H1 (cell line): ENCODE measurements at regions not wholly inside any gene's neighbourhood (a gene's known extent, or its start where the extent isn't known, plus 50 kb on each side); places are given as distances from the start of the nearest gene placed in this dataset.

Source experiments
- CTCF ChIA-PET: fragments of 300-600 bp; sonication (Branson Sonifier 250); formaldehyde crosslinking; loops from one replicate; lab custom pipeline; 2021; ENCODE audit not compliant: partially characterized antibody; lab: Charles Lee
- POLR2A ChIA-PET: fragments of 300-600 bp; sonication (Branson Sonifier 250); formaldehyde crosslinking; loops from one replicate; lab custom pipeline; 2021; ENCODE audit warnings: inconsistent platforms; ENCODE audit not compliant: partially characterized antibody; lab: Charles Lee
- DNase-seq, 2 experiments: peaks; one replicate each; pipeline versions ENCODE4 v3.0.0 to v3.0.0-alpha.2; 2010 to 2022; ENCODE audit warnings: low spot score in 2 of 2, low read depth in 1 of 2, mixed read lengths in 1 of 2
- FAIRE-seq: peaks from 2 replicates; lab custom pipeline; 2011; peaks lifted over from hg19 to GRCh38; lab: Jason Lieb, UNC
- H2AFZ ChIP-seq: 2 replicates; pipeline ENCODE4 v1.8.1; 2012; ENCODE audit warnings: low read length, inconsistent platforms
- H2AK5ac ChIP-seq: 2 replicates; pipeline ENCODE4 v1.6.1; 2013; ENCODE audit warnings: low read depth, low read length
- H2BK120ac ChIP-seq: replicated peaks from 2 replicates; pipeline ENCODE3; 2013; ENCODE audit warnings: low read depth, low read length, inconsistent platforms
- H2BK12ac ChIP-seq: 2 replicates; pipeline ENCODE4 v1.6.1; 2013; ENCODE audit warnings: low read depth, low read length
- H2BK15ac ChIP-seq: 2 replicates; pipeline ENCODE4 v1.6.1; 2013; ENCODE audit warnings: low read length
- H2BK20ac ChIP-seq: 2 replicates; pipeline ENCODE4 v1.6.1; 2013; ENCODE audit warnings: low read length
- H2BK5ac ChIP-seq: 2 replicates; pipeline ENCODE4 v1.6.1; 2013; ENCODE audit warnings: low read depth, low read length
- H3K14ac ChIP-seq: 2 replicates; pipeline ENCODE4 v1.6.1; 2013; ENCODE audit warnings: inconsistent platforms; ENCODE audit not compliant: insufficient read length
- H3K18ac ChIP-seq: 2 replicates; pipeline ENCODE4 v1.6.1; 2013; ENCODE audit warnings: low read length; ENCODE audit errors: extremely low read depth
- H3K23ac ChIP-seq: 2 replicates; pipeline ENCODE4 v1.6.1; 2013; ENCODE audit warnings: inconsistent platforms; ENCODE audit not compliant: insufficient read length
- H3K23me2 ChIP-seq: 2 replicates; pipeline ENCODE4 v1.6.1; 2013; ENCODE audit warnings: low read depth, low read length
- H3K27ac ChIP-seq: 2 replicates; pipeline ENCODE4 v1.6.1; 2011; ENCODE audit warnings: low read depth, low read length, inconsistent platforms
- H3K27me3 ChIP-seq, 4 experiments: replicated peaks in 1 of 4; 1 replicate in 1 of 4; 2 replicates in 3 of 4; pipeline versions ENCODE4 v1.6.1 to v1.8.1; 2011 to 2013; ENCODE audit warnings: low read length in 3 of 4, mild to moderate bottlenecking in 3 of 4, inconsistent platforms in 2 of 4, mixed read lengths in 2 of 4, moderate library complexity in 1 of 4; ENCODE audit not compliant: control insufficient read depth in 3 of 4, insufficient read depth in 3 of 4; ENCODE audit errors: extremely low read depth in 1 of 4
- H3K36me3 ChIP-seq, 4 experiments: 2 replicates each; pipeline versions ENCODE4 v1.6.1 to v1.8.1; 2011 to 2013; ENCODE audit warnings: mild to moderate bottlenecking in 4 of 4, low read length in 3 of 4, moderate library complexity in 2 of 4, control low read depth in 1 of 4, inconsistent platforms in 1 of 4; ENCODE audit not compliant: insufficient read depth in 4 of 4, control insufficient read depth in 2 of 4
- H3K4ac ChIP-seq: replicated peaks from 2 replicates; pipeline ENCODE3; 2013; ENCODE audit warnings: low read length, low read depth, mixed read lengths, inconsistent platforms; ENCODE audit not compliant: insufficient read length
- H3K4me1 ChIP-seq, 4 experiments: replicated peaks in 1 of 4; 1 replicate in 1 of 4; 2 replicates in 3 of 4; pipeline versions ENCODE4 v1.6.1 to v1.8.1; 2011 to 2013; ENCODE audit warnings: low read length in 3 of 4, inconsistent platforms in 2 of 4, mixed read lengths in 1 of 4; ENCODE audit not compliant: insufficient read depth in 4 of 4, control insufficient read depth in 3 of 4
- H3K4me2 ChIP-seq, 2 experiments: 2 replicates each; pipeline versions ENCODE4 v1.6.1 to v1.8.1; 2011 to 2013; ENCODE audit warnings: low read depth in 2 of 2, low read length in 2 of 2, control low read depth in 1 of 2, inconsistent platforms in 1 of 2, mild to moderate bottlenecking in 1 of 2; ENCODE audit not compliant: insufficient read depth in 1 of 2
- H3K4me3 ChIP-seq, 4 experiments: fragments of 200-600, 300-600 bp in 1 of 4; sonication (generic), shearing (Covaris generic), sonication (Bioruptor Twin) in 1 of 4; 2 replicates each; pipeline versions ENCODE4 v1.5.1 to v1.8.1; 2011 to 2016; ENCODE audit warnings: low read length in 4 of 4, low read depth in 3 of 4, control low read depth in 2 of 4, inconsistent platforms in 2 of 4, mild to moderate bottlenecking in 2 of 4, mixed read lengths in 1 of 4, moderate library complexity in 1 of 4; ENCODE audit not compliant: insufficient read depth in 2 of 4; ENCODE audit errors: extremely low read depth in 1 of 4
- H3K56ac ChIP-seq: replicated peaks from 2 replicates; pipeline ENCODE3; 2013; ENCODE audit warnings: low read depth, mild to moderate bottlenecking, mixed read lengths, low read length, inconsistent platforms; ENCODE audit not compliant: insufficient read length
- H3K79me1 ChIP-seq: 2 replicates; pipeline ENCODE4 v1.6.1; 2013; ENCODE audit warnings: low read depth, low read length, control low read depth
- H3K79me2 ChIP-seq, 2 experiments: 2 replicates each; pipeline versions ENCODE4 v1.6.1 to v1.8.1; 2012 to 2013; ENCODE audit warnings: low read length in 2 of 2, mild to moderate bottlenecking in 2 of 2, inconsistent platforms in 1 of 2; ENCODE audit not compliant: insufficient read depth in 2 of 2, control insufficient read depth in 1 of 2
- H3K9ac ChIP-seq, 4 experiments: replicated peaks in 1 of 4; 1 replicate in 1 of 4; 2 replicates in 3 of 4; pipeline versions ENCODE4 v1.6.1 to v1.8.1; 2011 to 2013; ENCODE audit warnings: low read depth in 3 of 4, low read length in 3 of 4, control low read depth in 2 of 4, mild to moderate bottlenecking in 2 of 4, moderate library complexity in 2 of 4, inconsistent platforms in 1 of 4; ENCODE audit errors: extremely low read depth in 1 of 4
- H3K9me3 ChIP-seq, 2 experiments: 2 replicates each; pipeline versions ENCODE4 v1.6.1 to v1.8.1; 2012 to 2013; ENCODE audit warnings: mild to moderate bottlenecking in 2 of 2, moderate library complexity in 2 of 2, control low read depth in 1 of 2, inconsistent platforms in 1 of 2, low read depth in 1 of 2, low read length in 1 of 2, mixed read lengths in 1 of 2; ENCODE audit not compliant: insufficient read depth in 2 of 2
- H4K20me1 ChIP-seq, 2 experiments: replicated peaks in 1 of 2; 2 replicates each; pipeline versions ENCODE3 to v1.8.1; 2011 to 2013; ENCODE audit warnings: inconsistent platforms in 2 of 2, low read length in 2 of 2, mild to moderate bottlenecking in 1 of 2; ENCODE audit not compliant: insufficient read depth in 2 of 2, control insufficient read depth in 1 of 2
- H4K5ac ChIP-seq: 2 replicates; pipeline ENCODE4 v1.6.1; 2013; ENCODE audit warnings: low read length, low read depth, mixed read lengths, inconsistent platforms; ENCODE audit not compliant: insufficient read length
- H4K8ac ChIP-seq: 2 replicates; pipeline ENCODE4 v1.8.0; 2013; ENCODE audit warnings: mild to moderate bottlenecking, moderate library complexity, low read length, inconsistent platforms; ENCODE audit not compliant: insufficient read depth; ENCODE audit errors: extremely low read depth
- H4K91ac ChIP-seq: replicated peaks from 2 replicates; pipeline ENCODE3; 2013; ENCODE audit warnings: low read length, mixed read lengths, inconsistent platforms; ENCODE audit not compliant: insufficient read length
- BACH1 ChIP-seq: IDR thresholded peaks from 2 replicates; pipeline ENCODE4 v1.6.1; 2012; ENCODE audit warnings: low read length, improper control_type of control experiment
- BCL11A ChIP-seq, 2 experiments: IDR thresholded peaks; one replicate each; pipeline ENCODE4 v1.6.1; 2011; ENCODE audit warnings: low read depth in 2 of 2, low read length in 2 of 2, mild to moderate bottlenecking in 2 of 2
- E2F6 ChIP-seq: IDR thresholded peaks from 2 replicates; pipeline ENCODE4 v1.6.1; 2012; ENCODE audit warnings: inconsistent platforms
- EGR1 ChIP-seq: IDR thresholded peaks from 2 replicates; pipeline ENCODE4 v1.6.1; 2011; ENCODE audit warnings: low read depth, low read length, borderline replicate concordance
- EZH2 ChIP-seq: fragments of 200-600 bp; sonication (generic); IDR thresholded peaks from 2 replicates; pipeline ENCODE4 v1.7.1; 2012; ENCODE audit warnings: low read depth, mild to moderate bottlenecking, moderate library complexity, low read length, inconsistent platforms; ENCODE audit not compliant: severe bottlenecking
- GTF2F1 ChIP-seq: IDR thresholded peaks from 2 replicates; pipeline ENCODE4 v1.6.1; 2012; ENCODE audit warnings: low read depth, low read length, improper control_type of control experiment, borderline replicate concordance
- MAX ChIP-seq: IDR thresholded peaks from 2 replicates; pipeline ENCODE4 v1.6.1; 2012; ENCODE audit warnings: inconsistent platforms
- POLR2AphosphoS5 ChIP-seq: IDR thresholded peaks from 2 replicates; pipeline ENCODE4 v1.6.1; 2011; ENCODE audit warnings: low read depth, low read length
- POU5F1 ChIP-seq: IDR thresholded peaks from 2 replicates; pipeline ENCODE4 v1.6.1; 2011; ENCODE audit warnings: low read depth, mild to moderate bottlenecking, low read length, moderate library complexity
- RNF2 ChIP-seq: fragments of 200-900, 300-1000 bp; sonication (generic); IDR thresholded peaks from 2 replicates; pipeline ENCODE4 v1.7.1; 2016; ENCODE audit warnings: borderline replicate concordance, low read depth, mild to moderate bottlenecking, antibody characterized with exemption, low read length; ENCODE audit not compliant: poor library complexity, severe bottlenecking; ENCODE audit errors: missing control alignments
- SAP30 ChIP-seq: fragments of 300-600 bp; sonication (generic); IDR thresholded peaks from 2 replicates; pipeline ENCODE4 v1.7.1; 2012; ENCODE audit warnings: low read length, moderate library complexity, mild to moderate bottlenecking, inconsistent platforms; ENCODE audit not compliant: insufficient read depth, insufficient replicate concordance
- TEAD4 ChIP-seq: IDR thresholded peaks from 2 replicates; pipeline ENCODE4 v1.6.1; 2012; ENCODE audit warnings: low read depth, low read length, inconsistent platforms, mixed read lengths
- YY1 ChIP-seq: IDR thresholded peaks from 2 replicates; pipeline ENCODE4 v1.6.1; 2011; ENCODE audit warnings: low read depth, mild to moderate bottlenecking, low read length
- WGBS, 2 experiments: shearing (Covaris generic) in 1 of 2; methylation state at CpG; one replicate each; pipeline versions ENCODE4 v1.1.6 to v1.1.7; 2013 to 2015; ENCODE audit warnings: low lambda C conversion rate in 2 of 2, mixed read lengths in 2 of 2, inconsistent platforms in 1 of 2, low coverage in 1 of 2, missing lambda C conversion rate in 1 of 2; ENCODE audit not compliant: insufficient replicate concordance in 2 of 2, insufficient coverage in 1 of 2, insufficient read length in 1 of 2; ENCODE audit errors: extremely low coverage in 1 of 2, missing lambda C conversion rate in 1 of 2; 5-methylcytosine and 5-hydroxymethylcytosine counted together

GRCh38 chr1:50352428-50352827 lies 70.8 kb downstream of the DMRTA2 start:
- Histone ChIP-seq H3K4ac (no peak overlapping the region), H2AK5ac (no peak overlapping the region), H2BK5ac (no peak overlapping the region), H2AFZ (no peak overlapping the region), H3K9ac (no peak overlapping the region), H3K4me2 (no peak overlapping the region), H3K4me1 (peaks cover 0 to 4% (median 3%) of the 10 kb centered on the region in 4 experiments; a peak in 4 of 7 replicates), H4K20me1 (no peaks in the 10 kb centered on the region), H3K18ac (no peak overlapping the region), H3K23me2 (no peaks in the 10 kb centered on the region), H2BK20ac (no peak overlapping the region), H3K23ac (no peak overlapping the region), H2BK12ac (no peak overlapping the region), H2BK15ac (no peak overlapping the region), H3K27me3 (no peaks in the 10 kb centered on the region), H3K9me3 (no peaks in the 10 kb centered on the region), H3K79me2 (no peaks in the 10 kb centered on the region), H4K91ac (no peak overlapping the region), H4K8ac (no peak overlapping the region), H2BK120ac (no peak overlapping the region), H3K14ac (no peak overlapping the region), H3K4me3 (no peak overlapping the region), H3K56ac (no peak overlapping the region), H3K36me3 (no peaks in the 10 kb centered on the region), H4K5ac (no peak overlapping the region), H3K79me1 (no peaks in the 10 kb centered on the region), H3K27ac (no peak overlapping the region)
- no peak for FAIRE-seq
- ChIA-PET POLR2A (no interaction called here), CTCF (interaction anchor here (0.6 to 1.8 kb wide), 3 partner anchors 16 to 1656 kb away, joined by 3 to 6 read pairs (median 5); no protein-coding TSS in a partner anchor)
- TF ChIP-seq EGR1 (no peak), E2F6 (no peak), POU5F1 (no peak), EZH2 (no peak), BCL11A (IDR thresholded peaks at IDR 0.05; ENCODE audit: low read depth in 2 of 2, low read length in 2 of 2) (no peak), TEAD4 (no peak), RNF2 (no peak), BACH1 (no peak), SAP30 (no peak), YY1 (no peak), GTF2F1 (no peak), POLR2AphosphoS5 (no peak), MAX (no peak)
- no peak for DNase-seq
- 67% methylated on average over 2 of the region's 2 CpGs; no CpG with 5 or more reads in 1 of the 2 experiments for WGBS, 2 experiments
